T-helper 2 cell treated with Interferon-gamma antibody and Interleukin-4, amounts not matched to agents 100 ng/mL and 5 ng/mL, for 36 hours (primary cell): ENCODE measurements at regions not wholly inside any gene's neighbourhood (a gene's known extent, or its start where the extent isn't known, plus 50 kb on each side); places are given as distances from the start of the nearest gene placed in this dataset.

Experiments used
- intact Hi-C: fragments of 100-400 bp; cut with micrococcal nuclease; formaldehyde crosslinking; loops from one replicate; pipeline ENCODE4 v1.15.1; 2023

DNA sequence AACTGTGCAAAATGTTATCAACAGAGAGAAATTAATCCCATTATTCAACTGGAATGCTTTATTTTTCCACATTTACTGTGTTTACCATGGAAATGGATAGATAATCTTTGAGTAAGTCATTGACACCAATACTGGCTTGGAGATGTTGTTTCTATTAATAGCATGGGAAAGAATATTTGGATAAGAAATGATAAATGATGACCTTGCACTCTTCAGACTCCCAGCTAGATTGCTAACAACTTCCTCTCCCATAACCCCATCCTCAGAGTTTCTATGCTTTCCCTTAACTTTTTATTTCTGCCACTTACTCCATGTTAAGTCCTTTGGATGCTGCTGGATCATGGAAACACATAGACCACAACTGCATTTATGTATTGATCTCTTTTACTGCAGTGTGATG lies 182.5 kb downstream of the FNDC1 start:
- intact Hi-C loops, result no loop called here

DNA sequence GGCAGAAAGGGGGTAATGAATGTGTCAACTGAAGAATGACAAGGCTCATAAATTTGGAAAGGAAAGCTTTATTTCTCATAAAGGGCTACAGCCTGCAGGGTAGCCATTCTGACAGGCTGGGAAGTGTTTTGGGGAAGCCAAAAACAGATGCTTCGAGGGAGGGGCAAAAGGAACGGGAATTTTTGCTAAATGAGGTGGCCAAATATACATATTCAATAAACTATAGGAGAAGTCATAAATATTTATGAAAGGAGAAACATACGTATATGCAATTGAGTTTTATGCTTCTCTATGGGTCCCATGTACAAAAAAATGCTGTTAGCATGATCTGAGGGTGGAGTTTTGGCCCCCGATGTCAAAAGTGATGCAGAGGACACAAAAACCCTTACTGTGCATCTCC lies 180.7 kb downstream of the FNDC1 start:
- intact Hi-C loops, result no loop called here

DNA sequence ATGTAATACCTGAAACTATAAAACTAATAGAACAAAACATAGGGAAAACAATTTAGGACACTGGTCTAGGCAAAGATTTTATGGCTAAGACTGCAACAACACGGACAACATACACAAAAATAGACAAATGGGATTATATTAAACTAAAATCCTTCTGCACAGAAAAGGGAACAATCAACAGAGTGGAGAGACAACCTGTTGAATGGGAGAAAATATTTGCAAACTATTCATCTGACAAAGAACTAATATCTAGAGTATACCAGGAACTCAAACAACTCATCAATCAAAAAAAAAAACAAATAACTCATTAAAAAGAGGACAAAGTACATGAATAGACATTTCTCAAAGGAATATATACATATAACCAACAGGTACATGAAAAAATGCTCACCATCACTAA lies 174.5 kb downstream of the FNDC1 start:
- intact Hi-C loops, result no loop called here

- intact Hi-C loops, result no loop called here
Observed at GRCh38 chr6:159342146-159342545, 172.9 kb downstream of the FNDC1 start.

DNA sequence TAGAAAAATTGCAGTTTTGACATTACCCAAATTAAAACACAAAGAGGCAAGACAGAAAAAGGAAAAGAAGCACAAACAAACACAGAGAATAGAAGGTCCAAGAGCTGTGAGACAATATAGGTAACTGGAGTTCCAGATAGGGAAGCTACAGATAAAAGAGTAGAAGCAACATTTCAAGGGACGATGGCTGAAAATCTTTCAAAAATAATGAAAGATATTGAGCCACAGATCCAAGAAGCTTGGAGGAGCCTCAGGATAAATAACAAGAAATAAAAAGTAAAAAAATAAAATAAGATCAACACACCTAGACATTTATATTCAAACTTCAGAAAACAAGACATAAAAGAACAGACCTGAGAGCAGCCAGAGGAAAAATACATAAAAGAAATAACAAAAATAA lies 164.9 kb downstream of the FNDC1 start:
- intact Hi-C loops, result no loop called here

GRCh38 chr6:159331451-159331850 lies 162.3 kb downstream of the FNDC1 start:
- intact Hi-C loops, result no loop called here

DNA sequence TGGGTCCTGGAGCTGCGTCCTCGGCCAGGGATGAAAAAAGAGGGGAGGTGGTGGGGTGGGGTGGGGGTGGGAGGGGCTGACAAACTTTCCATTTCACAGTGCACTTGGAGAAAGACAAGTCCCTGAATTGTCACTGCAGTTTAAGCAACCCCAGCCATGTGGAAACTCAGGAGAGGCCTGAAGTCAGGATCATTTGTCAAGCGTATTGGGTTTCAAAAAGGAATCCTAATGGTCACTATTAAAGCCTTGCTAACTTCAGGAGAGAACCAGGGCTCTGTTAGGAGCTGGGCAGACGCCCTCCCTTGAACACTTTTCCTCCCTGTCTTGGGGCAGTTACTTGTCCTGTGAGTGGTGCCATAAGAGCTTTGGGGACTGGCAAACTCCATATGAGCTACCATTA lies 159.9 kb downstream of the FNDC1 start:
- intact Hi-C loops, result no loop called here

GRCh38 chr6:159328052-159328451 lies 158.9 kb downstream of the FNDC1 start:
- intact Hi-C loops, result no loop called here

DNA sequence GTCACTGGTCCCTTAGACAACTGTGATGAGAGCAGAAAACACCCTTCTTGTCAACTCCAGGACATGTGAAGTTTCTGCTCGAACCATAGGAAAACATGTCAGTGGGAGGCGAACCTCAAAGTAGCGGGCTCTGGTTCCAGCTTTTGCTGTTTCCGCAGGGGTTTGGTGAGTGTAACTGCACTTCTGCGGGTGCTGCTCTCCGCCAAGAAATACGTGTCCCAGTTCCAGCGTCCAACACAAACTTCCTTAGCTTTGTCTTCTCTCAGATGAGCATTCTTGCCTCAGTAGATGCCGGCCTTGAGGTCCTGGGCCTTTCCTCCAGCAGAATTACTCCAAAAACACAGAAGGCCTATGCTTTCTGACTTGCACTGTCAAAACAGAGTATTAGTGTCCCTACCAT lies 156.3 kb downstream of the FNDC1 start:
- intact Hi-C loops, result no loop called here

DNA sequence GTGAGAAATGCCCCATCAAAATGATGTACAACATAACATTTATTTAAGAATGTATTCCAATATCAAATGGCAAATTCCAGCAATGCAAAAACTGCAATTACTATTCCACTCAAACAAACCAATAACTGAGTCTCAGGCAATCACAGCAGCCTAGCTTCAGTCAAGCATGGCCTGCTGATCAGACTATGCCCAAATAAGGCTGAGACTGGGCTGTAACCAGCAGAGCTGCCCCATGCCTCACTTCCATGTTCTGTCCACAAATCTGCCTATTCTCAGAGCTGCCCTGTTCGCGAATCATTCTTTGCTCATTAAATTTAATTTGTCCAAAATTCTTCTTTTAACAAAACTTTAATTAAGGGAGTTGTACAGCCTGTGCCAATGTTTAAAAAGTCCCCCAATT lies 155.4 kb downstream of the FNDC1 start:
- intact Hi-C loops, result no loop called here
